ENCODE measurements at regions not wholly inside any gene's neighbourhood (a gene's known extent, or its start where the extent isn't known, plus 50 kb on each side); places are given as distances from the start of the nearest gene placed in this dataset.

DNA sequence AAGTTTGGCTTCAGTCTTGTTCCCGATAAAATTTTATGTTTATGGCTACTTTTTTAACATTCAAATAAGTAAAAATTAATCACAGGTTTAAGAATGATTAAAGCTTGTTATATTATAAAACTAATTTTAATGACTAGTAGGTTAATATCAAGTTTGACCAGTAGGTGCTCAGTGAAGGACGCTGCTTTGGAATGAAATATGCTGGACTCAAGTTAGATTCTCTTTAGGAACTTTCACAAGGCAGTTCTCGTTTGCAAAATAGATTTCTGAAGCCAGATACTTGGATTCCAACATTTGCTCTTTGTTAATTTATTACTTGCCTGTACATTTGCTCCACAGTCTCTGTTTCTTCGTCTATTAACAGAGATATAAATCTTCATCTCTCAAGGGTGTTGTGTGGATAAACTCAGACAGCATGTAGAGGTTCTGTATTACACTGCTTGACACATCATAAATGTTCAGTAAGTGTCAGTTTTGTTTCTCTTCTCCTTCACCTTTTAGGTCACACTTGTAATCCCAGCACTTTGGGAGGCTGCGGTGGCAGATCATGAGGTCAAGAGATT is 432.8 kb upstream of the CHRM3 start:
- no peak for TF ChIP-seq POLR2A (IDR thresholded peaks at IDR 0.05)
- TF ChIP-seq, protein P1, sequence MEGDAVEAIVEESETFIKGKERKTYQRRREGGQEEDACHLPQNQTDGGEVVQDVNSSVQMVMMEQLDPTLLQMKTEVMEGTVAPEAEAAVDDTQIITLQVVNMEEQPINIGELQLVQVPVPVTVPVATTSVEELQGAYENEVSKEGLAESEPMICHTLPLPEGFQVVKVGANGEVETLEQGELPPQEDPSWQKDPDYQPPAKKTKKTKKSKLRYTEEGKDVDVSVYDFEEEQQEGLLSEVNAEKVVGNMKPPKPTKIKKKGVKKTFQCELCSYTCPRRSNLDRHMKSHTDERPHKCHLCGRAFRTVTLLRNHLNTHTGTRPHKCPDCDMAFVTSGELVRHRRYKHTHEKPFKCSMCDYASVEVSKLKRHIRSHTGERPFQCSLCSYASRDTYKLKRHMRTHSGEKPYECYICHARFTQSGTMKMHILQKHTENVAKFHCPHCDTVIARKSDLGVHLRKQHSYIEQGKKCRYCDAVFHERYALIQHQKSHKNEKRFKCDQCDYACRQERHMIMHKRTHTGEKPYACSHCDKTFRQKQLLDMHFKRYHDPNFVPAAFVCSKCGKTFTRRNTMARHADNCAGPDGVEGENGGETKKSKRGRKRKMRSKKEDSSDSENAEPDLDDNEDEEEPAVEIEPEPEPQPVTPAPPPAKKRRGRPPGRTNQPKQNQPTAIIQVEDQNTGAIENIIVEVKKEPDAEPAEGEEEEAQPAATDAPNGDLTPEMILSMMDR (IDR thresholded peaks at IDR 0.05), result no peak
- Histone ChIP-seq H3K27ac (no peak overlapping the region), H3K9me3 (no peaks in the 10 kb centered on the region), H3K36me3 (no peaks in the 10 kb centered on the region), H3K27me3 (no peaks in the 10 kb centered on the region), H3K4me3 (replicated peaks in 1 of 3) (no peak overlapping the region), H3K4me1 (no peaks in the 10 kb centered on the region)
- 78 to 84% methylated on average over 5 of the region's 5 CpGs for WGBS, 2 donors
- no peak for DNase-seq
- intact Hi-C loops (cut with DNase I), result no loop called here

DNA sequence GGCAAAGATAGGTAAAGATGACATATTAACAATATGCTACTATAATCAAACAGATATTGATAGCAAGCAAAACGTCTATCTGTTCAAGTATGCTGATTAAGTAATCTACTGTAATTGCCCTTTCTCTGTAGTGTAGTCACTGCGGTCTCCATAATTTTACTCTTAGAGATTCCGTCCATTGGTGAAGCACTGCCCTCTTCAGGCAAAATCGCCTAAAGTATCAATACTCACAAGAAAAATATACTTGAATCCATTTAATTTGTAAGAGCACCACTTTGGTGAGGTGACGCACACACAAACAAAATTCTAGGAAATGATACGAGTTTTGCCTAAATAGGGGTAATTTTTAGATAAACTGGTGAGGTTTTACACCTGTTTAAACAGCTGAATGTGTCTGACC is 434.6 kb upstream of the CHRM3 start:
- DNase-seq, result peak; percentile 20 to 40
- WGBS, 2 donors, result 29 to 41% methylated on average over 6 of the region's 6 CpGs
- H3K27me3 ChIP-seq, result no peaks in the 10 kb centered on the region
- no peak overlapping the region for H3K27ac ChIP-seq
- intact Hi-C loops (cut with DNase I), result no loop called here
- TF ChIP-seq, protein P1 (IDR thresholded peaks at IDR 0.05), result peak in 3 of 6 experiments; percentile 43 to 56 (median 50)
- no peak for TF ChIP-seq POLR2A (IDR thresholded peaks at IDR 0.05)
- no peaks in the 10 kb centered on the region for H3K9me3 ChIP-seq
- H3K36me3 ChIP-seq, result no peaks in the 10 kb centered on the region
- no peak overlapping the region for H3K4me3 ChIP-seq (replicated peaks in 1 of 3)
- no peaks in the 10 kb centered on the region for H3K4me1 ChIP-seq

DNA sequence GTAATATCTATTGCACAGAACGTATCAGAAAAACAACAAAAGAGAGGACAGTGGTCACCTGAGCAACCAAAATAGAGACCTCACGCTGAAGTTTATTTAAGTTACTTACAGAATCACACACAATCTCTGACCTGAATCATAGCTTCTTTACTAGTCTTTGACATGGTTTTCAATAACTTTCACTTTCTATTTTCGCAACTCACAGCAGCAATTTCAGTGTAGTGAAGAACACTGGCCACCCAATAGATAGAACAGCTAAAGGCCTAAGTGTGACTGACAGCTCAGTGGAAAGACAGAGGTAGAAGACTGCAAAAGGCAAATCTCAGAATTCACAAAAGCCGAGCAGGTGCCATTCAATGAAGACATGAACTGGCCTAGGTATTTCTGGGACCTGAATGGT is 435.6 kb upstream of the CHRM3 start:
- 46 to 55% methylated on average over 4 of the region's 4 CpGs for WGBS, 2 donors
- no peak for DNase-seq
- no peak for TF ChIP-seq POLR2A (IDR thresholded peaks at IDR 0.05)
- TF ChIP-seq, protein P1 (IDR thresholded peaks at IDR 0.05), result no peak
- H3K27me3 ChIP-seq, result no peaks in the 10 kb centered on the region
- no peak overlapping the region for H3K4me3 ChIP-seq (replicated peaks in 1 of 3)
- no peaks in the 10 kb centered on the region for H3K4me1 ChIP-seq
- H3K9me3 ChIP-seq, result no peaks in the 10 kb centered on the region
- no peaks in the 10 kb centered on the region for H3K36me3 ChIP-seq
- no peak overlapping the region for H3K27ac ChIP-seq
- intact Hi-C loops (cut with DNase I), result no loop called here

DNA sequence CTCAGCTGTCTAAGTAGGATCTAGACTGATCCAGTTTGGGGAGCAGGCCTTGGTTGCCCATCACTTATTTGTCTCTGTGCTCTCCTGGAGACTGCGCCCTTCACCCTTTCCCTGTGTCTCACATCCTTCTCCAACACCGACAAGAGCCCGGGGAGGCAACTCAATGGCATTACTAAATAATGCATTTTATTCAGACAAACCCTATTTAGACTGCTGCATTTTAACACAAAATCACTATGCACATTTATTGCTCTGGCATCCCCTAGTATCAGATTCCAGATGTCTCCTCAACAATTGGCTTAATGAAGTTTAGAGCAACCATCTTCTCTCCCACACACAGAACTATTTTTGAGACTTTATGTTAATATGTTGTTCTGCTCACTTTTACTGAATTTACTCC is 436.4 kb upstream of the CHRM3 start:
- TF ChIP-seq, protein P1 (IDR thresholded peaks at IDR 0.05), result no peak
- no peak for TF ChIP-seq POLR2A (IDR thresholded peaks at IDR 0.05)
- 95 to 97% methylated on average over 3 of the region's 3 CpGs for WGBS, 2 donors
- no peak overlapping the region for H3K4me3 ChIP-seq (replicated peaks in 1 of 3)
- H3K9me3 ChIP-seq, result no peaks in the 10 kb centered on the region
- no peaks in the 10 kb centered on the region for H3K4me1 ChIP-seq
- DNase-seq, result no peak
- H3K36me3 ChIP-seq, result no peaks in the 10 kb centered on the region
- no peak overlapping the region for H3K27ac ChIP-seq
- intact Hi-C loops (cut with DNase I), result no loop called here
- no peaks in the 10 kb centered on the region for H3K27me3 ChIP-seq

DNA sequence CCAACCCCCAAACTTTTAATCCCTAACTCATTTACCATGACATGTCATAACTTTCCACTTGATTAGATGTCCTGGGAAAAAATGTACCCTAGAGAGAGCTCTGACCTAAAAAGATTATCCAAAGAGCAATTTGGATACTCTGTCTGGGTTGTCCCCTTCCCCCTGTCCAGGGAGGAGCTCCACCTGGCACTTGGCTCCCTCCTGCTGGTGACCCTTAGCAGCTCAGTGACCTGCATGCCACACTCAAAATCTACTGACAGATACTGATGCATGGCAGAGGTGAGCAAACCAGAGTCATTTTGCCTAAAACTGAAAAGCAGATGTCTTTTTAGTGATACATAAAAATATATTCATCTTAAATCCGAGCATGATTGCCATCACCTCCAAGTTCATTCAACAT is 442.3 kb upstream of the CHRM3 start:
- DNase-seq, result no peak
- no peaks in the 10 kb centered on the region for H3K9me3 ChIP-seq
- intact Hi-C loops (cut with DNase I), result no loop called here
- H3K4me1 ChIP-seq, result no peaks in the 10 kb centered on the region
- H3K36me3 ChIP-seq, result no peaks in the 10 kb centered on the region
- TF ChIP-seq POLR2A (IDR thresholded peaks at IDR 0.05), result no peak
- TF ChIP-seq, protein P1 (IDR thresholded peaks at IDR 0.05), result no peak
- H3K4me3 ChIP-seq (replicated peaks in 1 of 3), result no peak overlapping the region
- no peak overlapping the region for H3K27ac ChIP-seq
- 98 to 100% methylated on average over 1 of the region's 1 CpG for WGBS, 2 donors
- H3K27me3 ChIP-seq, result no peaks in the 10 kb centered on the region
